Fibroblast of the aortic adventitia (primary cell): ENCODE measurements at regions not wholly inside any gene's neighbourhood (a gene's known extent, or its start where the extent isn't known, plus 50 kb on each side); places are given as distances from the start of the nearest gene placed in this dataset. TPM values are rescaled to one million over a fixed set of nuclear protein-coding genes. Genes with fewer than 3 reads are reported as not detected.
"Not testable (repeated sequence)": the region's sequence is repeated elsewhere in the genome, so short reads cannot be mapped to it uniquely, and the experiment has no call there.

Experiments used
- DNase-seq: peaks from one replicate; pipeline ENCODE4 v3.0.0-alpha.2; 2010; ENCODE audit warnings: low read depth
- H3K4me3 ChIP-seq: 2 replicates; pipeline ENCODE4 v1.5.1; 2011; ENCODE audit warnings: low read depth, mild to moderate bottlenecking, control low read depth, low read length, moderate library complexity
- CTCF ChIP-seq: IDR thresholded peaks from 2 replicates; pipeline ENCODE4 v1.5.1; 2011; ENCODE audit warnings: mild to moderate bottlenecking, low read length, control low read depth, inconsistent platforms; ENCODE audit not compliant: insufficient read depth
- small RNA-seq: library from RNA; depleted of rRNA; stranded (forward); fragments of <200 nt; gene quantifications from one replicate; pipeline ENCODE3, GENCODE V24; 2012

GRCh38 chr3:20240154-20240883 is 54.3 kb upstream of the SGO1 start:
- no peak for TF ChIP-seq CTCF
- H3K4me3 ChIP-seq: no peak overlapping the region
- no peak for DNase-seq

- DNase-seq, H3K4me3 ChIP-seq: not testable (repeated sequence)
Observed at GRCh38 chr3:20238199-20238598, 52.2 kb upstream of the SGO1 start.

- no peak for DNase-seq
- H3K4me3 ChIP-seq: no peak overlapping the region
- TF ChIP-seq CTCF: no peak
Observed at GRCh38 chr3:20236603-20237002, 50.6 kb upstream of the SGO1 start.

Small RNA genes lying in the stretch of these regions (small RNA-seq; reads per million reads assigned to genes)
- gene RNU6-815P (not detected), gene RNU6-822P (not detected)
